Hematopoietic multipotent progenitor cell (in vitro differentiated cells): ENCODE measurements at regions not wholly inside any gene's neighbourhood (a gene's known extent, or its start where the extent isn't known, plus 50 kb on each side); places are given as distances from the start of the nearest gene placed in this dataset.

Source experiments
- DNase-seq, 3 donors: peaks; one replicate each; pipeline ENCODE4 v3.0.0-alpha.2; 2011 to 2015; ENCODE audit warnings: low read depth in 2 of 3, low spot score in 2 of 3

DNA sequence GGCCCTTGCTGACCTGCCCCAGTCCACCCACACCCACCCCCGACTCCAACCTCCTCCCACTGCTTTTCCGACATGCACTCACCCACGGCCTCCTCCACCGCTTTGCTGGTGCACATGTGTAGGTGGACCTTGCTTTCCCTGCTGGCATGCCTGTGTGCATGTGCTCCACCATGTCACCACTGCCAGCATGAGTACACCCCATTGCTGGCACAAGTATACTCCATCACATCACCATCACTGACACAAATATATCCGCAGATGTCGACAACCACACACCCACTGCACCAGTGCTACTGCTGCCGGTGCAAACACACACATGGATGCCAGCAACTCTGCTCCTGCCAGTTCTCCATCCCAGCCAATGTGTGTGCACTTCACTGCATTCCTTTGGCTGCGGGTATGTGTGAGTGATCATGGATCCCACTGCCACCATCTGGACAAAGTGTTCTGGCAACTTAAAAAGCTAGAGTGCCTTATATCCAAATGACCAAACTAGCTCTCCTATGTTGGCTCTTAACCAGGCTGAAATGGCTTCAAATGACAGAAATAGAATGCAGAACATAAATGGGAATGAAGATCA, 1072.3 kb downstream of the RAPGEF2 start:
- no peak for DNase-seq

DNA sequence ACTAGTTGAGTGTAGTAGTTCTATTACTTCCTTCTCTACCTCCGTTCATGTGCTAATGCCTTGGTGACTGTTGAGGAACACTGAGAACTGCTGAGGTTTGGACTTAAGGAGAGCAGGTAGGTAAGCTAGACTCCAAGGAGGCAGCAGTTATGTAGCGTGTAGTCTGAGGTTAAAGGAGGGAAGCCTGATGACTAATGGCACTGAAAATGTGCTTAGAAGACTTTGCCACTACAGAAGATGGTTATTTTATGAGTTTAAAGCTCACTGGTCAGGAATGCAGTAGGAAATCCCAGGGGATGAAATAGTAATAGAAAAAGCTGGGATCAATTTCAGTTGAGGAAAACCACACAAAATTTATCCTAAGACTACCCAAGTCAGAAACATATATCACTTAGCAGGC, 1077.3 kb downstream of the RAPGEF2 start:
- no peak for DNase-seq

- no peak for DNase-seq
Measured at GRCh38 chr4:160182727-160183126, 1079.8 kb downstream of the RAPGEF2 start.

GRCh38 chr4:160184884-160185283, 1082.0 kb downstream of the RAPGEF2 start:
- no peak for DNase-seq

DNA sequence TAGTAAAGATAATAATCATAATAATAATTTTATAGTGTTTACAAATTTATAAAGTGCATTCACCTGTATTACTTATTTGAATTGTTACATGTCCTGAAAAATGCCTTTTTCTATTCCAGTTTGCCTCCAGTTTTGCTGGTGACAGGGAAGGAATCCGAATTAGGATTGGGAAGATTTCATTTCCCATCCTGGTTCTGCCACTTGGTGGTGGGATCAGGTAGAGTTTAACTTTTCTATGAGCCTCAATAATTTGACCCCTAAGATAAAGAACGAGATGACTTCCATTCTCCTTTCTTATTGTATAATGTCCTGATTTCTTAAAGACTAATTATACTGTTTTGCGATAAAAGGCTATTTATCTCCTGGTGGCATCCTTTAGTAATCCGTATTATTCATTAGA, 1090.9 kb downstream of the RAPGEF2 start:
- no peak for DNase-seq

GRCh38 chr4:160194716-160195115, 1091.8 kb downstream of the RAPGEF2 start:
- no peak for DNase-seq

GRCh38 chr4:160202802-160203201, 1099.9 kb downstream of the RAPGEF2 start:
- no peak for DNase-seq

- DNase-seq: no peak
Measured at GRCh38 chr4:160212078-160212477, 1109.2 kb downstream of the RAPGEF2 start.

- no peak for DNase-seq
Measured at GRCh38 chr4:160213366-160213765, 1110.5 kb downstream of the RAPGEF2 start.

GRCh38 chr4:160217352-160217751, 1114.5 kb downstream of the RAPGEF2 start:
- DNase-seq: no peak

DNA sequence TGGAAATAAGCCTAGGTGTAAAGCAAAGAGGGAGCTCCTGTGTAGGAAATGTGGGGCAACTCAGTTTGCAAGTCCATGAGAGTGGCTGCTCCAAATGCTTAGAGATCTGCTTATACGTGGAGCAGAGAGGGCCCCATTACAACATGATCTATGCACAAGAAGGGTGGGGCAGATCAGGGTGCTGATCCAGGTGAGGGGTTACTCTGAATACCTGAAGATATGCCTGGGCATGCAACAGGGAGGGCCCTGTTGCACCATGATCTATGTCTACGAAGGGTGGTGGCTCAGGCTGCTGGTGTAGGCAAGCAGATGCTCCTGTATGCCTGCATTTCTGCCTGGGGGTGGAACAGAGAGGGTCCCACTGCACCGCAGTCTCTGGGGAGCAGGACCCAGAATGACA, 1121.2 kb downstream of the RAPGEF2 start:
- DNase-seq: no peak

DNA sequence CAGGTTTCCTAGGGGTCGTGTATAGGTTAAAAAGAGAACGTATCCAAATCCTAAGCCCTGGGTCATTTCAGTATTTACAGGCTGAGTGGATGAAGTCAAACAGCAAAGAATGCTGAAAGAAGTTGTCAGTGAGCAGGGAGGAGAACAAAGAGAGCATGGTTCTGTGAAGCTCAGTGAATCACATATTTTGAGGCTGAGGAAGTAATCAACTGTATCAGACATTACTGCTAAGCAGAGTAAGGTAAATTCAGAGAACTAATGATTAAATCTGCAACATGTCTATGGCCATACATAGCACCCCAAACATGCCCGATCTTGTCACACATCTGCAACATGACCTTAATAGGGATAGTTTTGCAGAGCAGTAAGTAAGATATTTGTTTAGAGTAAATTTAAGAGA, 1130.3 kb downstream of the RAPGEF2 start:
- no peak for DNase-seq

DNA sequence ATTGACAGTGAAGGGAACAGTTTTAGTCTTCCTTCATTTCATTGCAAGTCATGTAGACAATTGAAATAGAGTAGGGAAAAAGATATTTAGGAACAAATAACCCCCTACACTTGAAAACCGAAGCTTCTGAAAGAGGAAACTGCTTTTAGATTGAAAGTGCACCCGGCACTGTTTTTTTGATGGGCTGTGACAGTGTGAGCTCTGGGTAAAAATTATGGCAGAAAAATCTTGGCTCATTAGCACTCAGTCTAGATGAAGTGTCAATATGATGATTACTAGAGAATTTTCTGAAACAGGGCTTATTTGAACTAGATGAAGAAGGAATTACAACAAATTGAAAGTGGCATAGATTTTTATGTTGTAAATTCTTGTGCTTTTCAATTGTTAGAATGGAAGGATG, 1132.4 kb downstream of the RAPGEF2 start:
- DNase-seq: no peak

- DNase-seq: no peak
Measured at GRCh38 chr4:160235771-160236170, 1132.9 kb downstream of the RAPGEF2 start.

DNA sequence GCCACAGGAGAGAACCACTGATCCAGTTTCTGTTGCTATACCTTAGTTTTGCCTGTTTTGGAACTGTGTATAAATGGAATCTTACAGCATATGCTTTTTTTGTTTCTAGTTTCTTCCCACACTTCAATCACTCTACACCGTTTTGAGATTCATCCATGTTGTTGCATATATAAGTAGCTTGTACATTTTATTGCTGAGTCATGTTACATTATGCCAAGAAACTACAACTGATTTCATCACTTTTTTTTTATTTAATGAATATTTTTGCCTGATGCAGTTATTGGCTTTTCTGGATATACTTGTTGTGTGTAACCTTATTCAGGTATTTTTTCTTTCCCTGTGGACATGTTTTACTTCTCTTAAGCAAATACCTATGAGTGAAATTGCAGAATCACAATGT, 1135.9 kb downstream of the RAPGEF2 start:
- no peak for DNase-seq

GRCh38 chr4:160247091-160247656, 1144.3 kb downstream of the RAPGEF2 start:
- no peak for DNase-seq

GRCh38 chr4:160251522-160252170, 1148.8 kb downstream of the RAPGEF2 start:
- DNase-seq: no peak

DNA sequence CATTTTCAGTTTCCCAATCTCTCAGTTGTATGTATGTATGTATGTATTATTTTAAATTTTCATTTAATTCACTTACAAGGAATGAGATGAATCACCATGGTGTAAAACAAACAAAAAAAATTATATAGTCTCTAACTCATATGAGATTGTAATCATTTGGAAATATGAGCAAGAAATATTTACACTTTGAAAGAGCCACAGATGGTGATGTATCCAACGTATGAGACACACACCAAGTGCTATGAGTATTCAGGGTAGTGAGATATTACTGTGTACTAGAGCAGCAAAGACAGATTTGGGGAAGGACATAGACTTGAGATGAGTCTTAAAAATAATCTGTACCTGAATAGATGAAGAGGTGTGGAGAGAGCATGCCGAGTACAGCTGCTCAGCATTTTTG, 1154.4 kb downstream of the RAPGEF2 start:
- no peak for DNase-seq

GRCh38 chr4:160265014-160265413, 1162.1 kb downstream of the RAPGEF2 start:
- no peak for DNase-seq

- DNase-seq: no peak
Measured at GRCh38 chr4:160265836-160266235, 1163.0 kb downstream of the RAPGEF2 start.

GRCh38 chr4:160276785-160277325, 1174.0 kb downstream of the RAPGEF2 start:
- DNase-seq: no peak

DNA sequence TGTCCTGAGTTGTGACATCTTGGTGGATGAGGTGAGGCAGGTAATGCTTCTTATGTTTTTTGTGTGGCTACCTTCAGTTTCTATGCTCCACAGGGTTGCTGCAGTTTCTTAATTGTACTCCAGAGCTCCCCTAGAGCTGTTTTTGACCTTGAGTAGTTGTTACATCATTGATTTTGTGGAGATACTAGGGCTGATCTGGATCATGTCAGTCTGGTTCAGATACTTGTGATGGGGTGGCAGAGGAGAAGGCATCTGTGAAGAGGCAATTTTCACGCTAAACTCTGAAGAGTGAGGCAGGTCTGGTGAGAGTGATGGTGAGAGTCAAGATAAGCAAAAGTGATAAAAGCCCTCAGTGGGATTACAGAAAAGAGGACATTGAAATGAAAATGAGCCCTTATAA, 1180.2 kb downstream of the RAPGEF2 start:
- DNase-seq: no peak
